Activated CD8-positive, alpha-beta memory T cell treated with anti-CD3 and anti-CD28 coated beads, Interleukin-2, amount 50 U/mL, for 24 hours (primary cell): ENCODE measurements at regions not wholly inside any gene's neighbourhood (a gene's known extent, or its start where the extent isn't known, plus 50 kb on each side); places are given as distances from the start of the nearest gene placed in this dataset.

Experiments
- DNase-seq: peaks from one replicate; pipeline ENCODE4 v3.0.0-alpha.2; 2020; ENCODE audit errors: extremely low read depth

GRCh38 chr6:44706011-44706410 lies 318.5 kb downstream of the CDC5L start:
- DNase-seq = no peak

- DNase-seq = no peak
Observed at GRCh38 chr6:44708208-44708607, 320.7 kb downstream of the CDC5L start.

GRCh38 chr6:44712353-44713111 lies 325.0 kb downstream of the CDC5L start:
- DNase-seq = no peak

GRCh38 chr6:44715188-44715587 lies 327.7 kb downstream of the CDC5L start:
- DNase-seq = no peak

GRCh38 chr6:44715925-44716324 lies 328.4 kb downstream of the CDC5L start:
- no peak for DNase-seq

- no peak for DNase-seq
Observed at GRCh38 chr6:44717431-44717830, 329.9 kb downstream of the CDC5L start.

GRCh38 chr6:44721954-44722578 lies 334.6 kb downstream of the CDC5L start:
- no peak for DNase-seq

- no peak for DNase-seq
Observed at GRCh38 chr6:44722736-44723135, 335.2 kb downstream of the CDC5L start.

GRCh38 chr6:44723439-44724197 lies 336.1 kb downstream of the CDC5L start:
- no peak for DNase-seq

GRCh38 chr6:44725070-44725469 lies 337.6 kb downstream of the CDC5L start:
- no peak for DNase-seq

GRCh38 chr6:44727651-44728630 lies 340.4 kb downstream of the CDC5L start:
- no peak for DNase-seq

- DNase-seq = no peak
Observed at GRCh38 chr6:44730771-44731391, 343.4 kb downstream of the CDC5L start.

- no peak for DNase-seq
Observed at GRCh38 chr6:44731485-44732095, 344.1 kb downstream of the CDC5L start.

- no peak for DNase-seq
Observed at GRCh38 chr6:44732243-44732642, 344.7 kb downstream of the CDC5L start.

- no peak for DNase-seq
Observed at GRCh38 chr6:44733126-44733525, 345.6 kb downstream of the CDC5L start.

GRCh38 chr6:44733868-44734267 lies 346.4 kb downstream of the CDC5L start:
- DNase-seq = no peak

- no peak for DNase-seq
Observed at GRCh38 chr6:44734886-44735629, 347.6 kb downstream of the CDC5L start.

- no peak for DNase-seq
Observed at GRCh38 chr6:44735630-44735963, 348.1 kb downstream of the CDC5L start.

- no peak for DNase-seq
Observed at GRCh38 chr6:44737341-44737740, 349.8 kb downstream of the CDC5L start.
